ENCODE measurements at regions not wholly inside any gene's neighbourhood (a gene's known extent, or its start where the extent isn't known, plus 50 kb on each side); places are given as distances from the start of the nearest gene placed in this dataset.
"Not testable (repeated sequence)": the region's sequence is repeated elsewhere in the genome, so short reads cannot be mapped to it uniquely, and the experiment has no call there.

- CTCF ChIA-PET, result interaction anchor here (0.5 kb wide), 1 partner anchor 170 kb away, joined by 4 read pairs; no protein-coding TSS in a partner anchor
- no peaks in the 10 kb centered on the region for H3K9me3 Mint-ChIP-seq (ENCODE audit: unreplicated experiment)
- H3K27ac Mint-ChIP-seq (ENCODE audit: low read depth, unreplicated experiment), result no peak overlapping the region
- no TSS peak for BruUV-seq (replicated peaks)
- no peaks in the 10 kb centered on the region for H3K27me3 Mint-ChIP-seq (ENCODE audit: insufficient read depth, unreplicated experiment)
- DNase-seq (ENCODE audit: unreplicated experiment), result no peak
- H3K36me3 Mint-ChIP-seq (ENCODE audit: insufficient read depth, unreplicated experiment), result peaks cover 4% of the 10 kb centered on the region
- no peaks in the 10 kb centered on the region for H3K4me1 Mint-ChIP-seq (ENCODE audit: insufficient read depth, unreplicated experiment)
- POLR2A ChIA-PET, result no interaction called here
- H3K4me3 Mint-ChIP-seq (ENCODE audit: unreplicated experiment), result no peak overlapping the region
- intact Hi-C loops (cut with micrococcal nuclease), result no loop called here
- TF ChIP-seq CTCF (IDR thresholded peaks at IDR 0.05; ENCODE audit: unreplicated experiment), result no peak
Measured at GRCh38 chr12:77220586-77220985, 155.2 kb upstream of the E2F7 start.

DNA sequence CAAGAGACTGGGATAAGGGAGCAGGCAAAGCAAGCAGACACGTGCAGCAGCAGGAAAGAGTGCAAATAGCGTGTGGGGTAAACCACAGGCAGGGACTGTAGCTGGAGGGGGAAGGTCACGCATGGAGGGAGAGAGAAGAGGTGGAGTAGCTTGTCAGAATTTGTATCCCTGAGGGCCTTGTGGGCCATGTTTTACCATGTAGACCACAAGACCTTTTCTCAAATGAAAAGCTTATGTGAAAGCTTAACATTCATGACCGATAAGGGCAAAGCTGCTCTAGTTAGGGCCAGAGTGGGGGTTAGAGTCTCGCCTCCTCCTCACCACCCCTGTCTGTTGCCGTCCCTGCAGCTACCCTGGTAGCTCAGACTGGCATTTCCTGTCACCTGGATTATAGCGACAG lies 152.9 kb upstream of the E2F7 start:
- DNase-seq (ENCODE audit: unreplicated experiment), result no peak
- POLR2A ChIA-PET, result no interaction called here
- Mint-ChIP-seq H3K9me3 (ENCODE audit: unreplicated experiment) (no peaks in the 10 kb centered on the region), H3K4me3 (ENCODE audit: unreplicated experiment) (no peak overlapping the region), H3K27ac (ENCODE audit: low read depth, unreplicated experiment) (no peak overlapping the region), H3K4me1 (ENCODE audit: insufficient read depth, unreplicated experiment) (no peaks in the 10 kb centered on the region), H3K27me3 (ENCODE audit: insufficient read depth, unreplicated experiment) (no peaks in the 10 kb centered on the region), H3K36me3 (ENCODE audit: insufficient read depth, unreplicated experiment) (peaks cover 5% of the 10 kb centered on the region)
- intact Hi-C loops (cut with micrococcal nuclease), result no loop called here
- CTCF ChIA-PET, result interaction anchor here (0.8 to 1.1 kb wide), 3 partner anchors 47 to 168 kb away, joined by 3 read pairs; no protein-coding TSS in a partner anchor
- TF ChIP-seq CTCF (IDR thresholded peaks at IDR 0.05; ENCODE audit: unreplicated experiment), result no peak
- no TSS peak for BruUV-seq (replicated peaks)

GRCh38 chr12:77216136-77216535 lies 150.8 kb upstream of the E2F7 start:
- intact Hi-C loops (cut with micrococcal nuclease); POLR2A ChIA-PET; H3K4me3 Mint-ChIP-seq (ENCODE audit: unreplicated experiment); BruUV-seq (replicated peaks); H3K9me3 Mint-ChIP-seq (ENCODE audit: unreplicated experiment); H3K27ac Mint-ChIP-seq (ENCODE audit: low read depth, unreplicated experiment); H3K4me1 Mint-ChIP-seq (ENCODE audit: insufficient read depth, unreplicated experiment); H3K36me3 Mint-ChIP-seq (ENCODE audit: insufficient read depth, unreplicated experiment); DNase-seq (ENCODE audit: unreplicated experiment); H3K27me3 Mint-ChIP-seq (ENCODE audit: insufficient read depth, unreplicated experiment); CTCF ChIA-PET: not testable (repeated sequence)

DNA sequence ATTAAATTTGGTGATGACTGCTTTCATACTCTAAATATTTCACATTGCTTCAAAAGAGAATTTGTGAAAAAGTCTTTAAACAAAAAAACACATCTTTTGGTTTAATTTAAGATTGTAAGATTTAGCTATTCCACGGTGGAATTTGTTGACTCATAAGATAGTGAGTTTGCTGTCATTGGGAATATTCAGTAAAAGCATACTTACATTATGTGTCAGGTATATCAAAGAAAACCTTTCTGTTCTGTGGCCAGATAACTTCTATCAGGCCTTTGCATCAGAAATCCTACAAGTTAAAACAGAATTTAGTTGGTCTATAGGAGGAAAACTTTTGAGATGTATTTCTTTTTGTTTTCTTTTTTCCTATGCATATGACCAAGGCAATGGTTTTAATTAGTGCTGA lies 148.8 kb upstream of the E2F7 start:
- ChIA-PET POLR2A (no interaction called here), CTCF (no interaction called here)
- TF ChIP-seq CTCF (IDR thresholded peaks at IDR 0.05; ENCODE audit: unreplicated experiment), result no peak
- Mint-ChIP-seq H3K9me3 (ENCODE audit: unreplicated experiment) (peaks cover 14% of the 10 kb centered on the region), H3K27ac (ENCODE audit: low read depth, unreplicated experiment) (no peak overlapping the region), H3K4me1 (ENCODE audit: insufficient read depth, unreplicated experiment) (no peaks in the 10 kb centered on the region), H3K27me3 (ENCODE audit: insufficient read depth, unreplicated experiment) (no peaks in the 10 kb centered on the region), H3K4me3 (ENCODE audit: unreplicated experiment) (no peak overlapping the region), H3K36me3 (ENCODE audit: insufficient read depth, unreplicated experiment) (peaks cover 5% of the 10 kb centered on the region)
- no TSS peak for BruUV-seq (replicated peaks)
- intact Hi-C loops (cut with micrococcal nuclease), result no loop called here
- DNase-seq (ENCODE audit: unreplicated experiment), result no peak

- no peaks in the 10 kb centered on the region for H3K4me1 Mint-ChIP-seq (ENCODE audit: insufficient read depth, unreplicated experiment)
- ChIA-PET POLR2A (interaction anchor here (0.6 kb wide), 1 partner anchor 9 kb away, joined by 3 read pairs; no protein-coding TSS in a partner anchor), CTCF (no interaction called here)
- no peak overlapping the region for H3K4me3 Mint-ChIP-seq (ENCODE audit: unreplicated experiment)
- H3K36me3 Mint-ChIP-seq (ENCODE audit: insufficient read depth, unreplicated experiment), result peaks cover 5% of the 10 kb centered on the region
- no TSS peak for BruUV-seq (replicated peaks)
- no peaks in the 10 kb centered on the region for H3K27me3 Mint-ChIP-seq (ENCODE audit: insufficient read depth, unreplicated experiment)
- peaks cover 14% of the 10 kb centered on the region for H3K9me3 Mint-ChIP-seq (ENCODE audit: unreplicated experiment)
- no peak overlapping the region for H3K27ac Mint-ChIP-seq (ENCODE audit: low read depth, unreplicated experiment)
- intact Hi-C loops (cut with micrococcal nuclease), result no loop called here
- DNase-seq (ENCODE audit: unreplicated experiment), result no peak
- no peak for TF ChIP-seq CTCF (IDR thresholded peaks at IDR 0.05; ENCODE audit: unreplicated experiment)
Measured at GRCh38 chr12:77213319-77213718, 147.9 kb upstream of the E2F7 start.
